RWPE1 (cell line): ENCODE measurements at regions not wholly inside any gene's neighbourhood (a gene's known extent, or its start where the extent isn't known, plus 50 kb on each side); places are given as distances from the start of the nearest gene placed in this dataset.

Experiments
- CTCF ChIA-PET: fragments of 350-600 bp; sonication (Branson Sonifier 250); formaldehyde crosslinking; extraction: SDS; loops from one replicate; lab custom pipeline; 2021; lab: Yijun Ruan, JAX
- POLR2A ChIA-PET: fragments of 400-600 bp; formaldehyde crosslinking; extraction: SDS; loops from one replicate; lab custom pipeline; 2020; ENCODE audit warnings: antibody characterized with exemption; ENCODE audit not compliant: low non-redundant PET; lab: Yijun Ruan, JAX
- DNase-seq: peaks from one replicate; pipeline ENCODE4 v3.0.0; 2012; ENCODE audit warnings: low spot score
- H3K27ac ChIP-seq: fragments of 450-650 bp; 2 replicates; pipeline ENCODE4 v1.5.1; 2017
- TF ChIP-seq, protein P1 (sequence below): fragments of 450-650 bp; conservative IDR thresholded peaks from 2 replicates; pipeline ENCODE4 v1.5.1; 2017; ENCODE audit warnings: low read depth, mild to moderate bottlenecking

DNA sequence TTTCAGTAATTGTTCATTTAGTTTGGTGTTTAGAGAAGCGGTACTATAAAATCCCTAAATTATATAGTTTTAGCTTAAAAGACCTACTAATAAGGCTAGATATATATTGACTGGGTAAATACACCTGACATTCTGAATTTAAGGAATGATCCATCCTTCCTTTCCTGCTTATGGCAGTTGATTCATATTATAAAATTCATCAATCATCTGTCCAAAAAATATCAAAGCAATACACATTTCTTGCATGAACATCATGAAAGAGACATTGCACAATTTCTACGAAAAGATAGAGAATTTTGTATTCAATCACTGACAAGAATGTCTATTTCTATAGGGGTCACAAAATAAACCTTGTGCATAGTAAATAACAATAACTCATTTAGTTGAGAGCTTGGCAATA is 514.9 kb downstream of the SLITRK6 start:
- CTCF ChIA-PET, result no interaction called here
- POLR2A ChIA-PET, result no interaction called here
- TF ChIP-seq, protein P1, sequence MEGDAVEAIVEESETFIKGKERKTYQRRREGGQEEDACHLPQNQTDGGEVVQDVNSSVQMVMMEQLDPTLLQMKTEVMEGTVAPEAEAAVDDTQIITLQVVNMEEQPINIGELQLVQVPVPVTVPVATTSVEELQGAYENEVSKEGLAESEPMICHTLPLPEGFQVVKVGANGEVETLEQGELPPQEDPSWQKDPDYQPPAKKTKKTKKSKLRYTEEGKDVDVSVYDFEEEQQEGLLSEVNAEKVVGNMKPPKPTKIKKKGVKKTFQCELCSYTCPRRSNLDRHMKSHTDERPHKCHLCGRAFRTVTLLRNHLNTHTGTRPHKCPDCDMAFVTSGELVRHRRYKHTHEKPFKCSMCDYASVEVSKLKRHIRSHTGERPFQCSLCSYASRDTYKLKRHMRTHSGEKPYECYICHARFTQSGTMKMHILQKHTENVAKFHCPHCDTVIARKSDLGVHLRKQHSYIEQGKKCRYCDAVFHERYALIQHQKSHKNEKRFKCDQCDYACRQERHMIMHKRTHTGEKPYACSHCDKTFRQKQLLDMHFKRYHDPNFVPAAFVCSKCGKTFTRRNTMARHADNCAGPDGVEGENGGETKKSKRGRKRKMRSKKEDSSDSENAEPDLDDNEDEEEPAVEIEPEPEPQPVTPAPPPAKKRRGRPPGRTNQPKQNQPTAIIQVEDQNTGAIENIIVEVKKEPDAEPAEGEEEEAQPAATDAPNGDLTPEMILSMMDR, result no peak
- no peak overlapping the region for H3K27ac ChIP-seq
- DNase-seq, result no peak

DNA sequence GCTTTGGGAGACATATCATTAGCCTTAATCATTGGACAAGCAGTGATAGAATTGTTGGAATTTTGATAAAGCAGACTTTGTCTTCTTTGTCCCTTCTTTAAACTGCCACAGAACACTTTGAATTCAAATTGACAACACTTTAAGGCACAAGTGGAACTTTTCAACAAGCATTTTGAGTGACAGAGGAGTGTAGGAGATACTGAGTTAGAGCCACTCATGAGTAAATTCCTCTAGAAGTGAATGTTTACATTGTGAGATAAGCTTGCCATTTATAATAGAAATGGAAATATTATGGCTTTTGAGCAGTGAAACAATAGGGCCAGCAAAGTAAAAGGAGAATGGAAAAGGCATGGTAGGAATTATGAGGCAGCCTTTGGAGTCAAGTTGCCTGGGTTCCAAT is 515.8 kb downstream of the SLITRK6 start:
- TF ChIP-seq, protein P1, result no peak
- H3K27ac ChIP-seq, result no peak overlapping the region
- ChIA-PET POLR2A (no interaction called here), CTCF (no interaction called here)
- no peak for DNase-seq

DNA sequence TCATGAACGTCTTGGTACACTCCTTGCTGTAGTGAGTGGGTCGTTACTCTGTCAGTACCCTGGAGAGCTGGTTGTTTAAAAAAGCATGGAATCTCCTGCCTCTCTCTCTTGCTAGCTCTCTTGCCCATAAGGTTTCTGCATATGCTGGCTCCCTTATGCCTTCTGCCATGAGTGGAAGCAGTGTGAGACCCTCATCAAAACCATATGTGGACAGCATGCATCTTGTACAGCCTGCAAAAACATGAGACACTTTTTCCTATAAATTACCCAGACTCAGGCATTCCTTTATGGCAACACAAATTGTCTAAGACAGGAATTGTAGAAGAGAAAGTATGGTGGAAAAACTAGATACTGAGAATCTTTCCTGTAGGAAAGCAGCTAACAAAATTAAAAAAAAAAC is 516.3 kb downstream of the SLITRK6 start:
- no peak for DNase-seq
- TF ChIP-seq, protein P1, result no peak
- CTCF ChIA-PET, result interaction anchor here (0.6 kb wide), 1 partner anchor 845 kb away, joined by 8 read pairs; no protein-coding TSS in a partner anchor
- H3K27ac ChIP-seq, result no peak overlapping the region
- POLR2A ChIA-PET, result no interaction called here

DNA sequence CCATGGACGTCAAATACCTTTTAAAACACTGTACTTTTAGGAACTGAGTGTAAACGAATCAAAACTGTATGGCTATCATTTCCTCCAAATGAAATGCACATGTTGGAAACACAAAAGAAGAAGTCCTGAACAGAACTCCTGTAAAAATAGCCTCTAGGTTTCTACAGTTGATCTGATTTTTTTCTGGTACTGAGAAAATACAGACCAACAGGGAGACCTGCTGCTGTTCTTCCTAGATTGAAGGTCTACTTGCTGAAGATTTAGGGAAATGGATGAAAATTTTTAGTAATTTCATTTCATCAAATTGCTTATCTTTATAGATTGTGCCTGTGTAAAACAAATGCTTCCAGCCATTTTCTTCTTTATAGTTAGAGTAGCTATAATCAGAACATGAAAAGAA is 520.4 kb downstream of the SLITRK6 start:
- H3K27ac ChIP-seq, result no peak overlapping the region
- TF ChIP-seq, protein P1, result no peak
- no peak for DNase-seq
- CTCF ChIA-PET, result no interaction called here
- POLR2A ChIA-PET, result no interaction called here

DNA sequence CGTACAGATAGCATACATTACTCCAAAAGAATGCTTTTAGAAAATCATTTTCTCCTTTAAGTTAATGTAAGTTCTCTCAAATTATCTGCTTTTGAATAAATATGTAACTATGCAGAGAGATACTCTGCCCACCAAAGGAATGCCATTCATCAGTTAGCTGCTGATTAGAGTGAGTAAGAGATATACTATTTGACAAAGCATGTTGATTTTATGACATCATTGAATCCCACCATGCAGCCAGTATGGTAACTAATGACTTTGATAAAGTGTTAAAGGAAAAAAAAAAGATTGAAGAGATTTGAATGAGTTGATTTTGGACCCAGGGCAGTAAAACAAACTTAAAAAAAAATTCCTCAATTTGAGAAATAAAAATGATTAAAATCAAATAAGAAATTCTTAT is 521.5 kb downstream of the SLITRK6 start:
- CTCF ChIA-PET, result interaction anchor here (0.6 to 0.7 kb wide), 3 partner anchors 312 to 1215 kb away, joined by 3 to 5 read pairs (median 5); no protein-coding TSS in a partner anchor
- POLR2A ChIA-PET, result no interaction called here
- TF ChIP-seq, protein P1, result no peak
- DNase-seq, result peak; percentile 38
- H3K27ac ChIP-seq, result no peak overlapping the region

DNA sequence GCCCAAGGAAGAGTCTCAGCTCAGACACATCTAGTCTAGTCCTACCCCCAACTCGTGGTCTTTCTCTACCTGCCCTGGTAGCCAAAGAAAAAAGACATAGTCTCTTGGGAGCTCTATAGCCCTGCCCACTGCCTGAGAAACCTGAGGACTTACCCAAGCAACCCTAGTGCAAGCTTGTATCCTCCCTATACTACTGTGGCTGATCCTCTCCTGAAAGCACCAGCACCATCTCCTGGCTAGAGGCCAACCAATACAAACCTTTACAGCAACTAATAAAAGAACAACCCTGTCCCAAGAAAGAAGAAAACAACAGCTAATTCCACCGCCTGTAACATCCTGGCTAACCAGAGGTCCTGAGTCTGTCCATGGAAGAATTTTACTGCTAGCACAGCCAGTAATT is 532.4 kb downstream of the SLITRK6 start:
- DNase-seq, result no peak
- POLR2A ChIA-PET, result no interaction called here
- TF ChIP-seq, protein P1, result no peak
- no peak overlapping the region for H3K27ac ChIP-seq
- CTCF ChIA-PET, result interaction anchor here (0.8 kb wide), 1 partner anchor 10 kb away, joined by 4 read pairs; no protein-coding TSS in a partner anchor
